ENCODE measurements at regions not wholly inside any gene's neighbourhood (a gene's known extent, or its start where the extent isn't known, plus 50 kb on each side); places are given as distances from the start of the nearest gene placed in this dataset.

- H3K27ac ChIP-seq: no peak overlapping the region
- no peak for TF ChIP-seq CTCF (IDR thresholded peaks at IDR 0.05; ENCODE audit: low read depth, low read length)
- no peaks in the 10 kb centered on the region for H3K4me1 ChIP-seq (ENCODE audit: low read depth)
Measured at GRCh38 chr9:17062497-17062896, 72.3 kb upstream of the CNTLN start.

GRCh38 chr9:17060450-17060849 lies 74.4 kb upstream of the CNTLN start:
- no peak overlapping the region for H3K27ac ChIP-seq
- peaks cover 10% of the 10 kb centered on the region for H3K27me3 ChIP-seq
- H3K9me3 ChIP-seq (ENCODE audit: low read depth): no peaks in the 10 kb centered on the region
- H3K36me3 ChIP-seq: no peaks in the 10 kb centered on the region
- H3K4me1 ChIP-seq (ENCODE audit: low read depth): no peaks in the 10 kb centered on the region
- no peak overlapping the region for H3K4me3 ChIP-seq
- DNase-seq (ENCODE audit: low read depth in 1 of 2, low spot score in 1 of 2): no peak
- no peak for TF ChIP-seq CTCF (IDR thresholded peaks at IDR 0.05; ENCODE audit: low read depth, low read length)

More at GRCh38 chr9:17062497-17062896, 72.3 kb upstream of the CNTLN start:
- Histone ChIP-seq H3K27me3 (peaks cover 10% of the 10 kb centered on the region), H3K36me3 (no peaks in the 10 kb centered on the region), H3K9me3 (ENCODE audit: low read depth) (no peaks in the 10 kb centered on the region), H3K4me3 (no peak overlapping the region)
- no peak for DNase-seq (ENCODE audit: low read depth in 1 of 2, low spot score in 1 of 2)

- Histone ChIP-seq H3K27ac (no peak overlapping the region), H3K9me3 (ENCODE audit: low read depth) (no peaks in the 10 kb centered on the region), H3K4me3 (no peak overlapping the region), H3K36me3 (no peaks in the 10 kb centered on the region), H3K27me3 (peaks cover 10% of the 10 kb centered on the region), H3K4me1 (ENCODE audit: low read depth) (no peaks in the 10 kb centered on the region)
- no peak for TF ChIP-seq CTCF (IDR thresholded peaks at IDR 0.05; ENCODE audit: low read depth, low read length)
- DNase-seq (ENCODE audit: low read depth in 1 of 2, low spot score in 1 of 2): no peak
Measured at GRCh38 chr9:17059465-17059864, 75.4 kb upstream of the CNTLN start.

GRCh38 chr9:17057729-17058128 lies 77.1 kb upstream of the CNTLN start:
- Histone ChIP-seq H3K36me3 (no peaks in the 10 kb centered on the region), H3K4me3 (no peak overlapping the region), H3K27ac (no peak overlapping the region), H3K4me1 (ENCODE audit: low read depth) (no peaks in the 10 kb centered on the region), H3K27me3 (peaks cover 7% of the 10 kb centered on the region), H3K9me3 (ENCODE audit: low read depth) (no peaks in the 10 kb centered on the region)
- TF ChIP-seq CTCF (IDR thresholded peaks at IDR 0.05; ENCODE audit: low read depth, low read length): no peak
- no peak for DNase-seq (ENCODE audit: low read depth in 1 of 2, low spot score in 1 of 2)

GRCh38 chr9:17052626-17053025 lies 82.2 kb upstream of the CNTLN start:
- no peaks in the 10 kb centered on the region for H3K36me3 ChIP-seq
- DNase-seq (ENCODE audit: low read depth in 1 of 2, low spot score in 1 of 2): no peak
- no peak overlapping the region for H3K4me3 ChIP-seq
- no peaks in the 10 kb centered on the region for H3K4me1 ChIP-seq (ENCODE audit: low read depth)
- H3K27me3 ChIP-seq: no peaks in the 10 kb centered on the region
- no peak for TF ChIP-seq CTCF (IDR thresholded peaks at IDR 0.05; ENCODE audit: low read depth, low read length)
- no peak overlapping the region for H3K27ac ChIP-seq
- no peaks in the 10 kb centered on the region for H3K9me3 ChIP-seq (ENCODE audit: low read depth)

GRCh38 chr9:17045381-17045940 lies 89.4 kb upstream of the CNTLN start:
- Histone ChIP-seq H3K9me3 (ENCODE audit: low read depth) (no peaks in the 10 kb centered on the region), H3K27ac (no peak overlapping the region), H3K36me3 (no peaks in the 10 kb centered on the region), H3K27me3 (no peaks in the 10 kb centered on the region), H3K4me1 (ENCODE audit: low read depth) (no peaks in the 10 kb centered on the region), H3K4me3 (no peak overlapping the region)
- no peak for DNase-seq (ENCODE audit: low read depth in 1 of 2, low spot score in 1 of 2)
- TF ChIP-seq CTCF (IDR thresholded peaks at IDR 0.05; ENCODE audit: low read depth, low read length): no peak

Measured in cardiac muscle cell (in vitro differentiated cells and primary cell).